PC-3 (cell line): ENCODE measurements at regions not wholly inside any gene's neighbourhood (a gene's known extent, or its start where the extent isn't known, plus 50 kb on each side); places are given as distances from the start of the nearest gene placed in this dataset.

ENCODE experiments used
- ATAC-seq: fragments of 200-7000 bp; cut with Tn5 transposase; 2 replicates; pipeline ENCODE4 v1.9.1; 2020; ENCODE audit warnings: mild to moderate bottlenecking, moderate library complexity
- BruUV-seq: library from RNA; stranded (reverse); fragments of 400-500 nt; replicated peaks from 2 replicates; lab custom pipeline; 2021; lab: Mats Ljungman, UMichigan
- CTCF ChIA-PET: fragments of 300-600 bp; sonication (Branson Sonifier 250); formaldehyde crosslinking; loops from one replicate; lab custom pipeline; 2022; ENCODE audit warnings: antibody characterized with exemption; lab: Charles Lee
- POLR2A ChIA-PET: fragments of 300-600 bp; sonication (Branson Sonifier 250); formaldehyde crosslinking; loops from one replicate; lab custom pipeline; 2022; ENCODE audit warnings: antibody characterized with exemption; ENCODE audit not compliant: unreplicated experiment; lab: Charles Lee
- DNase-seq: peaks from one replicate; pipeline ENCODE4 v3.0.0-alpha.2; 2015
- H2AFZ ChIP-seq: fragments of 300-600 bp; sonication (generic); 2 replicates; pipeline ENCODE4 v1.6.0; 2016; ENCODE audit warnings: antibody characterized with exemption, low read length
- H3F3A ChIP-seq: fragments of 300-600 bp; sonication (generic); one replicate; pipeline ENCODE4 v1.6.0; 2017; ENCODE audit warnings: antibody characterized with exemption, low read length, control low read depth, mild to moderate bottlenecking; ENCODE audit not compliant: unreplicated experiment
- H3K27ac ChIP-seq: fragments of 300-600 bp; sonication (generic); 2 replicates; pipeline ENCODE4 v1.5.1; 2016; ENCODE audit warnings: mild to moderate bottlenecking, low read length
- H3K27me3 ChIP-seq: fragments of 300-600 bp; sonication (generic); 2 replicates; pipeline ENCODE4 v1.6.1; 2016; ENCODE audit warnings: low read length, mixed read lengths
- H3K36me3 ChIP-seq: fragments of 300-600 bp; sonication (generic); 2 replicates; pipeline ENCODE4 v1.6.1; 2016; ENCODE audit warnings: low read depth, mixed run types, low read length, mixed read lengths
- H3K4me1 ChIP-seq: fragments of 300-600 bp; sonication (generic); 2 replicates; pipeline ENCODE4 v1.5.1; 2016; ENCODE audit warnings: low read length; ENCODE audit not compliant: insufficient read depth
- H3K4me2 ChIP-seq: fragments of 300-600 bp; sonication (generic); 2 replicates; pipeline ENCODE4 v1.6.0; 2016; ENCODE audit warnings: low read length
- H3K4me3 ChIP-seq: fragments of 300-600 bp; sonication (generic); 2 replicates; pipeline ENCODE4 v1.5.1; 2016; ENCODE audit warnings: mild to moderate bottlenecking, low read length, mixed read lengths
- H3K79me2 ChIP-seq: fragments of 300-600 bp; sonication (generic); 2 replicates; pipeline ENCODE4 v1.6.1; 2017; ENCODE audit warnings: low read length, mixed read lengths
- H3K9ac ChIP-seq: fragments of 300-600 bp; sonication (generic); 2 replicates; pipeline ENCODE4 v1.6.0; 2016; ENCODE audit warnings: mild to moderate bottlenecking, low read length
- H3K9me2 ChIP-seq: fragments of 300-600 bp; sonication (generic); replicated peaks from 2 replicates; pipeline ENCODE4 v1.6.1; 2016; ENCODE audit warnings: mixed run types, low read length, mixed read lengths
- H3K9me3 ChIP-seq: fragments of 300-600 bp; sonication (generic); 2 replicates; pipeline ENCODE4 v1.6.1; 2016; ENCODE audit warnings: low read length, mixed read lengths
- H4K20me1 ChIP-seq: fragments of 300-600 bp; sonication (generic); 2 replicates; pipeline ENCODE4 v1.6.1; 2016; ENCODE audit warnings: low read length, mixed read lengths
- CTCF ChIP-seq: fragments of 300-600 bp; sonication (generic); conservative IDR thresholded peaks from 2 replicates; pipeline ENCODE4 v1.5.1; 2017; ENCODE audit warnings: antibody characterized with exemption, low read depth, mild to moderate bottlenecking, low read length
- EZH2 ChIP-seq: fragments of 300-600 bp; sonication (generic); IDR thresholded peaks from one replicate; pipeline ENCODE4 v1.6.1; 2017; ENCODE audit warnings: antibody characterized with exemption, mild to moderate bottlenecking, low read length; ENCODE audit not compliant: unreplicated experiment
- EZH2phosphoT487 ChIP-seq: fragments of 300-600 bp; sonication (generic); IDR thresholded peaks from 2 replicates; pipeline ENCODE4 v1.6.1; 2018; ENCODE audit warnings: mild to moderate bottlenecking, antibody characterized with exemption, low read length, borderline replicate concordance
- intact Hi-C: fragments of 100-400 bp; cut with micrococcal nuclease; formaldehyde crosslinking; loops from 2 replicates; pipeline ENCODE4 v1.9.0; 2023

DNA sequence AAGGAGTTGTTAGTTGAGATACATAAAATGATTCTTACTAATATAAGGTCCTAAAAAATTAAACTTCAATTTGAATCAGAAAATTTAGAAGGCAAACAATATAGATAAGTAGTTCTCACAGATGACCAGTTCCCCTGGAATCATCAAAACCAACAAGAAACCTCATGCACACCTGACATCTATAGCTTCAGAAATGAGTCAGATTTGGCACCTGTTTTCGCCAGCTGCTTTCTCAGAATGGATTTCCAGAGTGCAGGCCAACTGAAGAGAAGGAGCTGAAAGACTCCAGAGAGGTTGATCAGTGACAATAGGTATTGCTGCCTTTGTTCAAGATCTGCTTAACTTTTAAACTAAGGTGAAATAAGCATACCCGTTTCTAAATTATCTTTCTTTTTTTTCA, 192.4 kb downstream of the RDH14 start:
- DNase-seq = peak; percentile 12
- no peaks in the 10 kb centered on the region for H4K20me1 ChIP-seq
- H3K27me3 ChIP-seq = peaks cover 26% of the 10 kb centered on the region; the same call in 1 of the 2 replicates
- no peaks in the 10 kb centered on the region for H3K36me3 ChIP-seq
- H3F3A ChIP-seq = no peaks in the 10 kb centered on the region
- ATAC-seq = no peak
- H3K4me3 ChIP-seq = no peak overlapping the region
- H3K4me1 ChIP-seq = peaks cover 8% of the 10 kb centered on the region; the same call in 1 of the 2 replicates
- no peak overlapping the region for H3K9ac ChIP-seq
- TF ChIP-seq EZH2phosphoT487 (no peak), EZH2 (no peak), CTCF (no peak)
- ChIA-PET POLR2A (no interaction called here), CTCF (interaction anchor here (0.6 kb wide), 1 partner anchor 195 kb away, joined by 3 read pairs; no protein-coding TSS in a partner anchor)
- BruUV-seq = no TSS peak
- no peak overlapping the region for H2AFZ ChIP-seq
- no peaks in the 10 kb centered on the region for H3K9me3 ChIP-seq
- no peak overlapping the region for H3K27ac ChIP-seq
- intact Hi-C loops = no loop called here
- H3K79me2 ChIP-seq = no peaks in the 10 kb centered on the region
- H3K4me2 ChIP-seq = no peak overlapping the region
- H3K9me2 ChIP-seq = no peaks in the 10 kb centered on the region

- no peak overlapping the region for H3K27ac ChIP-seq
- H3K9me2 ChIP-seq = no peaks in the 10 kb centered on the region
- no peak for ATAC-seq
- H2AFZ ChIP-seq = no peak overlapping the region
- H3F3A ChIP-seq = no peaks in the 10 kb centered on the region
- no peak for TF ChIP-seq CTCF
- TF ChIP-seq EZH2phosphoT487 = no peak
- no peak for TF ChIP-seq EZH2
- H3K4me3 ChIP-seq = no peak overlapping the region
- CTCF ChIA-PET = no interaction called here
- intact Hi-C loops = no loop called here
- POLR2A ChIA-PET = no interaction called here
- H3K27me3 ChIP-seq = peaks cover 12% of the 10 kb centered on the region; the same call in 1 of the 2 replicates
- H3K4me1 ChIP-seq = peaks cover 17% of the 10 kb centered on the region; the same call in 1 of the 2 replicates
- H4K20me1 ChIP-seq = no peaks in the 10 kb centered on the region
- no TSS peak for BruUV-seq
- H3K9me3 ChIP-seq = no peaks in the 10 kb centered on the region
- no peak for DNase-seq
- H3K36me3 ChIP-seq = no peaks in the 10 kb centered on the region
- H3K9ac ChIP-seq = no peak overlapping the region
- no peaks in the 10 kb centered on the region for H3K79me2 ChIP-seq
- H3K4me2 ChIP-seq = no peak overlapping the region
These were observed 195.1 kb downstream of the RDH14 start for GRCh38 chr2:18365342-18365741.

DNA sequence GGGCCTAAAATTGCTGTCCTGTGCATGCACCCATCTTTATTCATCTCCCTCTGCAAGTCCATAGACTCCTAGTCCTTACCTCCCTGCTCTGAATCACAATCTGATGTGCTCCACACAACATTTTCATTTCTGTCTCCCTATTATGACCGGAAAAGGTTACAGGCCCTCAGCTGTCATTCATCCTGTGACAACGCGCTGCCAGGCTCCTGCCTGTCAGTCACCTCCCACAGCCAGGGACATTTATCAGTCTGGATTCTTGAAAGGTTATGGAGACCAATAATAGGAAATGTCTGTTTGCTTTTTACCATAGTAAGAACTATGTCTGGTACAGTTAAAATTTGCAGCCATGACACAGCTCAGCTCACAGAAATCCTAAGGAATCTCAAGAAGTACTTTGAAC, 197.1 kb downstream of the RDH14 start:
- CTCF ChIA-PET = no interaction called here
- DNase-seq (no peak), ATAC-seq (no peak)
- Histone ChIP-seq H3K9ac (no peak overlapping the region), H4K20me1 (no peaks in the 10 kb centered on the region), H3K9me3 (no peaks in the 10 kb centered on the region), H3K27me3 (no peaks in the 10 kb centered on the region; the same call in 1 of the 2 replicates), H3K9me2 (no peaks in the 10 kb centered on the region), H3K36me3 (no peaks in the 10 kb centered on the region), H3K79me2 (no peaks in the 10 kb centered on the region), H3K4me1 (peaks cover 13% of the 10 kb centered on the region; the same call in 1 of the 2 replicates), H3K4me2 (no peak overlapping the region), H3K27ac (no peak overlapping the region), H3K4me3 (no peak overlapping the region), H2AFZ (no peak overlapping the region), H3F3A (no peaks in the 10 kb centered on the region)
- POLR2A ChIA-PET = interaction anchor here (0.5 kb wide), 1 partner anchor 608 kb away, joined by 6 read pairs; no protein-coding TSS in a partner anchor
- intact Hi-C loops = no loop called here
- BruUV-seq = no TSS peak
- no peak for TF ChIP-seq CTCF
- no peak for TF ChIP-seq EZH2phosphoT487
- TF ChIP-seq EZH2 = no peak
